ENCODE measurements at regions not wholly inside any gene's neighbourhood (a gene's known extent, or its start where the extent isn't known, plus 50 kb on each side); places are given as distances from the start of the nearest gene placed in this dataset.

DNA sequence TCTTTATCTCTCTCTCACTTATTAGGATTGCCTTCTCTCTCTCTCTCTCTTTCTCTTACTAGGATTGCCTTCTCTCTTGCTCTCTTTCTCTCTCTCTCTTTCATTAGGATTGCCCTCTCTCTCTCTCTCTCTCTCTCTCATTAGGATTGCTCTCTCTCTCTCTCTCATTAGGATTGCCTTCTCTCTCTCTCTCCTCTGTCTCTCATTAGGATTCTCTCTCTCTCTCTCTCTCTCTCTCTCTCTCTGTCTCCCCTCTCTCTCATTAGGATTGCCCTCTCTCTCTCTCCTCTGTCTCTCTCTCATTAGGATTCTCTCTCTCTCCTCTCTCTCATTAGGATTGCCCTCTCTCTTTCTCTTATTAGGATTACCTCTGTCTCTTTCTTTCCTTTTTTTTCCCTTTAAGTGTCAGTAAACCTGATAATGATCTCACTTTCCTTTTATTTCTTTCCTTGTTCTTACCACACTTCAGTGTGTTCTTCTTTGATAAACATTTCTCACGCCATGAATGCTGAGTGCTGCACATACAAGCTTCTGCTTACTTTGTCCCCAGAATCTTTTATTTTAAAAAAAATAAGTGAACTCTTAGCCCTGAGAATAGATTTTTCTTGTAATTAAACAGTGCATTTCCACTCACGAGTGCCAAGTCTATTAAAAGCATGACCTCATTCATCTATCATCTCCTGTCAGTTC is 243.4 kb upstream of the TBC1D5 start:
- DNase-seq (ENCODE audit: low spot score) = no peak

DNA sequence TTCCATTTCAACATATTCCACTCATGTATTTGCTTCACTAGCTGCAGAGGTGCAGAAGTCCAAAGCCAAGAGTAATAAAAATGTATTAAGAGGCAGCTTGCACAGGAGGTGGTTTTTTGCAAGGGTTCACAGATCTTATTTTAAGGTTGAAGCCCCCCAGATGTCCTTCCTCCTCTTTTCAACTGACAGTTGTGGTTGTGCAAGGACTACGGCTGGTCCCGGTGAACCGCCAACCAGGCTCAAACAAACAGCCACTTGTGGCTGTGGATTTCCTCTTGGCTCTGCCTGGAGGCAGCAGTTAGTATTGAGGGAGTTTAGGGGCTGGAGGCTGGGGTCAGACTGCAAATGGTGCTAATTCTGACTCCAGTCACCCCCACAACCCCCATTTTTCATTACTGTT is 240.7 kb upstream of the TBC1D5 start:
- no peak for DNase-seq (ENCODE audit: low spot score)

DNA sequence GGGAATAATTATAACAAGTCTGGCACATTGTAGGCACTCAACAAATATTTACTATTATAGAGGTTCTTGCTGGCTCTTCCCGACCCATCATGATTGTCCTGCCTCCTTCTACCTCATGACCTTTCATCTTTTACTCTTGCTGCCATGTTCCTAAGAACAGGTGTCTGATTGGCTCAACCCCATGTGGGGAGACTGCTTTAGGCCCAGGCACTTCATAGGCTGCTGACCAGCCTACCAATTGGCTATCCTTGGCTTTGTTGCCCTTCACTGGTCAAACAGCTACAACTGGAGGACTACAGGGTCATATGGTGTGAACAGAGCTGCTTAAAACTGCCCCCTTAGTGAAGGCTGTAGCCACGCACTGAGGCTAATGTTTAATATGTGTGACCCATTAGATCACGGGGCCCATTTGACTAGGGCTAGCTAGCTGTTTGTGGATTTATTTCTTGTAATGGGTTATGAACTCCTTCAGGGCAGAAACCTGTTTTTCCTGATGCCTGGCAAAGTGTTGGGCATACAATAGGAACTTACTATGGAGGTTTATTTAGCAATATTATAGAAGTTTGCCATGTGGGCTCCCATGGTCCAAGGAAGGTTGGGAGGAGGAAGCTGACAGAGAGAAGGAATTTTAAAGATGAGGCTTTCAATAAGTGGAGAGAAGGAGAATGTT is 239.9 kb upstream of the TBC1D5 start:
- no peak for DNase-seq (ENCODE audit: low spot score)

DNA sequence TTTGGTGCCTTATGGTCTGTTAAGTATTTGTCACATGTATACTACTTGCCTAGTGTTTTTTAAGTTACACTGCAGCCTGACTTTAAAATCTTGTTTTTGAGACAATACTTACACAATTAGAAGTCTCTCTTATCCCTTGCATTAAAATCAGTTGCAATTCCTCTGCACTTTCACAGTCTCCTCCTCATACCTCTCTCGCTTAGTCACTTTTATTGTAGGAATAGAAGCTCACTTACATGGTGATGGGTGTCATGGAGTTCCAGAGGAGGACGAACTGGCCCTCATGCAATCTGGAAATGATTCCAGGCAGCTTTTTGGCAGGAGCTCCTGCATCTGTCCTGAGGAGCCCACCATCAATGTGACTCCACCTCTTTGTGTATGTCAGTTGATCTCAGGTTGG is 238.4 kb upstream of the TBC1D5 start:
- no peak for DNase-seq (ENCODE audit: low spot score)

DNA sequence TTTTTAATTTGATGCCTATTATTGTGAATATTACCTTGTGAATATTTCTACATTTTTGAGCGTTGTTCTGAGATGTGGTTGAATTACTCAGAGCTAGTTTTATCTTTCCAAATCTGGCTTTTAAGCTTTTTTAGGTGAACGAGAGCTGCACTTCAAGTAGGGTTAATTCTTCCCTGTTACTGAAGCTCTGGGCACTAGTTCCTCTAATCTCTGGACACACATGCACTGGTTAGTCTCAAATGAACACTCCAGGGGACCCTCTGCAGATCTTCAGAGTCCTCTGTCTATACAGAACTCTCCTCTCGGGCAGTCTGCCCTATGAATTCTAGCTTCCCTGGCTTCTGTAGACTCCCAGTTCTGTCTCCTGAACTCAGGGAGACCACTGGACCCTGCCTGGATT is 237.5 kb upstream of the TBC1D5 start:
- DNase-seq (ENCODE audit: low spot score) = no peak

DNA sequence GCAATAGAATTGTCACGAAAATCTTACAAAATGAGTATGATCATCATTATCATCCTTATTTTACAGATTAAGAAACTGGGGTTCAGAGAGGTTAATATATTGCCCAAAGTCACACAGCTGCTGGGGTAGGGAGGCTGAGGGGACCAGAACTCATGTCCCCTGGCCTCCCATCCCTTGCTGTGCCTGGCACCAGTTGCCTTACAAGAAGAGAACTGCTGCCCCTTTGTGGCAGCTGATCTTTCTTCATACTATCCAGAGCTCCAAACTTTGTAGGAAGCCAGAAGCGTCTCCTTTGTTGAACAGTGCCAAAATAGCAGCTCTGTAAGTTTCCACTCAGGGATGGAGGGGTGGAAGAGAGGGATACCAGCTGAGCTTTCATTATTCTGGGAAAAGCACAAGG is 236.8 kb upstream of the TBC1D5 start:
- peak; percentile 11 for DNase-seq (ENCODE audit: low spot score)

DNA sequence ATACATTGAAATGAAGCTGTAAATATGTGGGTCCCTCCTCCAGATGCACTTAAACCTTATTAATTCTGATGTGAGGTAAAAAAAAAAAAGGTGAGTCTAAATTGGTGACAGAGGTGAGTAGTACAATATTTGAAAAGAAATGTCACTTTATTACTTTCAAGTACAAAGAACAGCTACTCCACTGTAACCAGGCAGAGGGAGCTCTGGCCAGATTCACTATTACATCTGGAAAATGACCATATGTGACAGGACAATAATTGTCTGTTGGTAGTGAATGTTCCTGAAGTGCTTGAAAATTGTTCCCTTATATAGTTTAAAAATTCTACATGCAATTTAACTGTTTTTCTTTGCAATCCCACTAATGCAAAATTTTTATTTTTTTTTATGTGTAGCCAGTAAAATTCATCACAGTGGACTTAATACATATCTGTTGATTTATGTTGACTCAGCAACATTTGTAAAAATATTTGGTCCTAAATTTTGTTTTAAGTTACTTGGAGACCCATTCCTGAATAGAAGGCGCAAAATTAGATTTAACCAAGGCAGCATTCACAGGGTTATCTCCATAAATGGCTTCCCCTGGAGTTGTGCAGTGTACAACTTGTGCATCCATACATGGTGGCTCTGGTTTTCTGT is 231.9 kb upstream of the TBC1D5 start:
- no peak for DNase-seq (ENCODE audit: low spot score)

DNA sequence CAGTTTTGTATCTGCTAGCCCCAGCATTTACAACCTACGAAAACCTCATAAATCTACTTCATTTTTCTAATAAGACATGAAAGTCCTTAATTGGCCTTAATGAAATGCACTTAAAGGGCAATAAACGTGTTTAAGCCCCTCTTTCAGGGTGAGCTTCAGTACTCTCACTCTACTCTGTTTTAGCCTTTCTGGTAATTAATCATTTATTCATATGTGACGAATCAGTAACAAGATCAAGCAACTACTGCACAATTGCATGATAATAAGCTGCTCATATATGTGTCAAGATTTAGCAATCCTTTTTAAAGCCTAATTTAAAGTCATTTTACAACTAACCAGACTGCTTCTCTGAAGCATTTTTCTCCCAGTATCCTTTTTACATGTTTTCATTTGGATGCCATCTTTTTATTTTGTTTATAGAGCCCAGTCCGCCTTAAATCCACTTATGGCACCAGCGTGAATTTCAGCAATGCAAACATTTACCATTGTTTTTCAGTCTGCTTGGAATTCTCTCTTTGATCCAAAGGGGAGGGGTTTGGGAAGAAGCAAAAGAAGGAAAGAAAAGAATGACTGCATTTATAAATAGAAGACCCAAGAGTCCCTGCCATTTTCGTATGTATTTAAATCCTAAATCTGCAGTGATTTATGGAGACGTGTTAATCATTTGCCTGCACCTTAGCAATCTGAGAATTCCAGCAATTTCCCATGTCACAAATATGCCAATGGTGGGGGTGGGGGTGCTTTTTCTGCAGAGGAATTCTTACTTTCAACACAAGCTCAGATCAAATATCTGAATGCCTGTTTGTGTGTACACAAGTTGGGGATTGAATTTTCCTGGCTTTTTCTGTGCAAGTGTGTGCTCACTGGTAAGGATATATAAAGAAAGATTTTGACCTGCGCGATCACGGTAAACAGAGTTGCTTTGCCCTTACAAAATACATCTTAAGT is 230.8 kb upstream of the TBC1D5 start:
- no peak for DNase-seq (ENCODE audit: low spot score)

DNA sequence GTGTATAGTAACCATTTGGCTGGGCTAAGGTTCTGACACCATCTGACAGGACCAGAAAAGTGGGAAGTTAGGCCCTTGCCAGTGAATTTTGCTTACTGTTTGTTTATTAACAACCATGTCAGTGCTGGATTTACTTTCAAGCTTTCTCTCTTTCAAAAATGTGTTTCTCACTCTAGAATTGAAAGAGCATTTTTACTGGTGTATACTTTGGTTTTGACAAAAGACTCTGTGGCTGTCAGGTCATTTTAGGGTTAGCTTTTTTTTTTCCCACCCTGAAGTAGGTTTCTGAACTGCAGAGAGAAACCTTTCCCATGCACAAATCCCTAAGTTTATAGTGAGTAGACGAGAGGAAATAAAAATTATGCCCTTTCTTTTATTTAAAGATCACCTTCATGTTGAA is 230.0 kb upstream of the TBC1D5 start:
- no peak for DNase-seq (ENCODE audit: low spot score)

DNA sequence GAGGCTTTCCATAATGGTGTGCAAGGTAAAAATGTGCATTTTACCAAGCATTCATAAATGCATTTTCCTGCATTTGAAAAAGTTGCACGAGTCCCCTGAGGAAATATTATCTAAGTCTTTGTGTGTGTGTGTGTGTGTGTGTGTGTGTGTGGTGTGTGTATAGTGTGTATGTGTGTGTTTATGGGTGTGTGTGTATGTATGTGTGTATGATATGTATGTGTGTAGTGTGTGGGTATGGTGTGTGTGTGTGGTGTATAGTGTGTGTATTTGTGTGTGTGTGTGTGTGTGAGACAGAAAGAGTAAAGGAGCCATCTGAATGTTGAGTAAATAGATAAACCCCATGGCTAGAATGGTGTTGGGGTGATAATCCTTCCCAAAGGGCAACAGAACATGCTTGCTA is 229.6 kb upstream of the TBC1D5 start:
- DNase-seq (ENCODE audit: low spot score) = no peak

DNA sequence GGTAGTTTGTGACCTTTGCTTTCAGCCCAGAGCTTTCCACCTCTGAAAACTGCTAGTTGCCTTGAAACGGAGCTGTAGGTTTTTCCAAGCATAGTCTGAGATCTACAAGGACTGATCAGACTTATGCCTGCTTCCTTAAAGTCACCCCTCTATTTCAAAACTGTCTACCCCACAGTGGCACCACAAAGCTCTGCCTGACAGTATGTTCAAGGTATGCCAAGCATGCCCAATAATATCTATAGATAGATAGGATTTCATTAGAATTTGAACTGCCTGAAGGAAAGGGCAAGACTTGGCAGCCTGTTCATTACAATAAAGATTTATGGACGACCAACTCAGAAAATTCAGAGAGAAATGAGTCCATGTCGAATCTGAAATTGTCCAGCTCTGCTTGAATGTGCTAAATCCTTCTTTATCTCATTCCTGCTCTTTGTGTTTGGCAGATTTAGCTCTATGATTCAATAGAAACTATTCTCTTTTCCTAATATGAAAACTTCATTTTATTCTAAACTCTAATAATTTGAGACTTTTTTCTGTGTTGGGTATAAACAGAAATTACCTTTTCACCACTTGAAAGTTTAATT is 227.6 kb upstream of the TBC1D5 start:
- DNase-seq (ENCODE audit: low spot score) = no peak

DNA sequence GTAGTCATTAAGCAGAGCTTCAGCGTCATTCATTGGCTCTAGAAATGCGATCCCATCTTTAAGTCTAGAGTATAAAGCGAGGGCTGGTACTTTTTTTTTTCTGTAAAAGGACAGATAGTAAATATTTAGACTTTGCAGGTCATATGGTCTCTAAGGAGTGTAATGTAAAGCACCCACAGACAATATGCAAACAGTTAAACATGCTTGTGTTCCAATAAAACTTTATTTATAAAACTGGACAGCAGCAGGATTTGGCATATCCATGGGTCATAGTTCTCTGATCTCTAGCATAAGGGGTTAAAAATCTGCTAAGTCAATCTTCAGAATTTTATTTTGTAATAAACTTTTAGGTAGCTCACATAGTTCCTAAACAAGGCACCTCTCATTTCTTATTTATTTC is 226.8 kb upstream of the TBC1D5 start:
- no peak for DNase-seq (ENCODE audit: low spot score)

DNA sequence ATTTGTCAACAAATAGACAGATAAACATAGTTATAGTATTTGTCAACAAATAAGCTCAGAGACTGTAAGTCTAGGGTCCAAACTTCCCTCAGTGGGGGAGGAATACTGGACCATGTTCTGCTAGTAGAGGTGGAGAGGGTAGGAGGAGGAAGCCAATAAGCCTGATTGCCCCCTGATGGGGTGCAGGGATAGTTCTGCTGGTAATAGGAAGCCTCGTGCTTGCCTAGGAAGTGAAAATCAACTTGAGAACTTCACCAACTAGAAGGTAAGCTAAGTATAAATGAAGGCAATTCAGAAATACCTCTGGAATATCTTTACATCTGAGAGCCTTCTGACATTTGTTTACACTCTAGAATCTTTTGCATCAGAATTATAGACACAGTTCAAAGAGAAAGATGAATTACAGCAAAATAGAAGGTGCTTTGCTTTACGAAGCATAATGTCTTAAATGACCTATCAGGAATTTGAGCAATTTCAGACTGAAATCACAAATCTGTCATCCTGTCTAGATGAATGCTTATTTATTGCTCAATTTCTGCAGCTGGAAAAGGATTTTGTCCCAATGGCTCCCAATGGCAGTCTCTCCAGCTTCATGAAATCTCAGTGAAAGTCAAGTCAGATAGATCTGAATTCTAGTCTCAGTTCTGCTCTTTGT is 225.6 kb upstream of the TBC1D5 start:
- no peak for DNase-seq (ENCODE audit: low spot score)

DNA sequence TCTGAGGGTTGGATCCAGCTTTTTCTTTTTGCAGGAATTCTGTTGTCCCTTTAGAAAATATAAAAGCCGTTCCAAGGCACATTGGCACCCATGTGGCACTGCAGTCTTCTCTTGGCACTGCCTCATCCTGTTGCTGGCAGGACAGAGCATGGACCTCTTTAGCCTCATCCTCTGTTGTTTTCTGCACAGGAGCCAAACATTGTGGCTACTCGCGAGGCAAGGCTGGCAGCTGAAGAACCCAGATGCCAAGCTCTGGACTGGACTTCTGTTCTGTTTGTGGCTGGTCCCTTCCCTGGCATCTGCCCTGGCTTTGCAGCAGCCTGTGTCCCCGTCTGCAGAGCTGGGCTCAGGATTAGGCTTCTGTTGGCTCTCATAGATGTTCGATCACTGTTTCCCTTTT is 224.7 kb upstream of the TBC1D5 start:
- DNase-seq (ENCODE audit: low spot score) = no peak

DNA sequence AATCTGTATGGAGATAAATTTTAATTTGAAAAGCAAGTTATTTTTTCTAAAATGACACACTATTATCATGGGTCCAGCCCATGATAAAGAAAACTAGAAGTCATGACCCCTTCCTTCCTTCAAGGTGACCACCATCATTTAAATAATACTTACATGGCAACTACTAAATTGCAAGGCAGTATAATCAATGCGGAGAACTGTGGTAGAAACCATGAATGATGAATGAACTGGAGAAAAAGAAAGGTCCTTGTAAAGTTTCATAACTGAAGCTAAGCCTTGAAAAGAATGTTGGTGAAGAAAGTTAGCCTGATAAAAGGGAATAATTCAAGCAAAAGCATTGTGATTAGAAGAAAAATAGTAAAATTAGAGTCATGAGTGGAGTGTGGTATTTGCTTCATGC is 222.9 kb upstream of the TBC1D5 start:
- DNase-seq (ENCODE audit: low spot score) = no peak

DNA sequence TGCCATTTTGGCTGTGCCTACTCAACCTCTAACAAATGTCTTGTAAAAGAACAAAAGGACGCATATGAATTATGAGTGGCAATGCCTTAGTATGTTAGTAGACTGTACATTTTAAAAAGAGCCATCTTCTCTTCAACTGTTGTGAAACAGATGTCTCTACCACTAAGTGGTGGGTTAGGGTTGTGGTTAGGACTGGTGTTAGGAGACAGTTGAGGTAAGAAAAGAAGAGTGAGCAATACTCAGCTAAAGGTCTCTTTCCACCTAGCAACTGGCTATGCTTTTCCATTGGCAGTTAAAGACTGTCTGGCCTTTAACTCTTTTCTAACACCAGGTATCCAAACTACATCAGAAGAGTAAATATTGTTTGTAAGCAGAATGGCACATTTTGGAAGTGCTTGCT is 221.7 kb upstream of the TBC1D5 start:
- no peak for DNase-seq (ENCODE audit: low spot score)

DNA sequence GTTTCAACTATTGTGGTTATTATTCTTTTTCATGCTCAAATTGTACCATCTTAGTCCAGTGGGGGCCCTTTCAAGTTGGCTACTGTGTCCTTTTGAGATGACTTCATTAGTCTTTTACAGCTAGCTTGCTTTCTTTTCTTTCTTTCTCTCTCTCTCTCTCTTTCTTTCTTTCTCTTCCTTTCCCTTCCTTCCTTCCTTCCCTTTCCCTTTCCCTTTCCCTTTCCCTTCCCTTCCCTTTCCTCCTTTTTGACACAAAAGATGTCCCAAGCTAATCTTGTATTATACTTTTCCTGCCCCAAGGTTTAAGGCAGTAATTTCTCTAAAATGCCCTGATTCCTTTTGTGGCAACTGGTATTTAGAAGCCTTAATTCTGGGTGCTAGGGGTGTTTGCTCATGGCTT is 213.0 kb upstream of the TBC1D5 start:
- no peak for DNase-seq (ENCODE audit: low spot score)

DNA sequence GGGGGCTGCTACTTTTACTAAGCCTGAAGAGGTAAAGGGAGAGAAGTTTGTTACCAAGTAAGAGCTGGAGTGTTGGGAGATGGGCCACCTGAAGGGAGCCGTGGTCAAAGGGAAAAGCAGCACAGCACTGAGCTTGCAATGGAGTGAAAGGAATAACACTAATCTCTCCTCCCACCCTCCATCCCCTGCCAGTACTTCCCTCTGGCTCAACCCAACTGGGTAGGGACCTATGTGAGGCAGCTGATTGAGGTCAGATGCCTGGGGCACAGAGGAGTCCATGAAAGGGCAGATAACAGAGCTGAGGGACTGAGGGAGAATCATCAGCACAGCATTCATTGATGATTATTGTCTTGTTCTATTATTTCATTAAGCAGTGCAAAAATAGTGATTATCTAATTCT is 212.4 kb upstream of the TBC1D5 start:
- no peak for DNase-seq (ENCODE audit: low spot score)

DNA sequence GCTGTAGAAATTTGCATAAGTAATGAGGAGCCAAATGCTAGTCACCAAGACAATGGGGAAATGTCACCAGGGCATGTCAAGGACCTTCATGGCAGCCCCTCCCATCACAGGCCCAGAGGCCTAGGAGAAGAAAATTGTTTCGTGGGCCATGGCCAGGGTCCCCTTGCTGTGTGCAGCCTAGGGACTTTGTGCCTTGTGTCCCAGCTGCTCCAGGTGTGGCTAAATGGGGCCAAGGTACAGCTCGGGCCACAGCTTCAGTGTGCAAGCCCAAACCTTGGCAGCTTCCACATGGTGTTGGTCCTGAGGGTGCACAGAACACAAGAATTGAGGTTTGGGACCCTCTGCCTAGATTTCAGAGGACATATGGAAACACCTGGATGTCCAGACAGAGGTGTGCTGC is 208.8 kb upstream of the TBC1D5 start:
- DNase-seq (ENCODE audit: low spot score) = no peak

DNA sequence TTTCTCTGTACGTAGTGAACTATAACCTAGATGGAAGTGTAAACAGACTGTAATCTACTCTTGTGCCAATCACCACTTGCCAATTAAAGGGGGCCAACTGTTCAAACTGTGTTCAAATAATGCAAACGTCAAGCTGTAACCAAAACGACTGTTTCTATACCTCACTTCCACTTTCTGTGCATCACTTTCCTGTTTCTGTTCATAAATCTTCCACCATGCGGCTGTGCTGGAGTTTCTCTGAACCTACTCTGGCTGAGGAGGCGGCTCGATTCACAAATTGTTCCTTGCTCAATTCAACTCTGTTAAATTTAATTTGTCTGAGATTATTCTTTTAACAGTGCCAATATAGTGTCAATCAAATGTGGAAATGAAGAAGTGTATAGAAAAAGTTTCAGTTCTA is 206.7 kb upstream of the TBC1D5 start:
- no peak for DNase-seq (ENCODE audit: low spot score)

DNA sequence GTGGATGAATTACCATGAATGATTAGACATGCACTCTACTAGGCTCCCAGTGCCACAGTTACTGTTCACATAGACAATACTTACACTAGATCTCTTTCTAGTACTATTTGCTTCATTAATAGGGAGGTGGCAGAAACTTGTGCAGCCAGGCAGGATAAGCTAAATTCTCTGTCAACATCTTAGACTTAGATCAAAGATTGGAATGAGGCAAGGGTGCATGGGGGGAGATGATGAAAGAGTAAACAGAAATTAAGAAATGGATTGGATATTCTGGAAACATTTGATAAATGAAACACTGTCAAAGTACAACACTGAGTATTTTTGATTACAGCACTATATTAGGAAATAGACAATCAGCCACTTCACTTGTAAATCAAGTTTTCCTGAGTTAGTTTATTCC is 205.4 kb upstream of the TBC1D5 start:
- no peak for DNase-seq (ENCODE audit: low spot score)

DNA sequence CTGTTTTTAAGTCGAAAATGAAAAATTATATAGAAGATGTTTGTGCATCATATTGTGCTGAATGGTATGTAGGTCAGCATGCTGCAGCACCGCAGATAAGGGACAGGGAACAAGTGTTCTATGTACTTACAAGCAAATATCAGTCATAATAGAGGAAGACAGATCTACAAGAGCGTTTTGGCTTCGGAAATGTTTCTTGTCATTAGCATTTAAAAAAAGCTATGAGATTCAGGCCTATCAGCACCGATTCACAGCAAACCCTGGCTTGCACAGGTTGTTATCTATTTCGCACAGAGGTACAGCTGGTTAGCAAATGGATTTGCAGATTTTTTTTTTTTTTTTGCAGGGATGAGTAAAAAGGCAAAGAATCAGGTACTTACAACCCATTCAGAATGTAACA is 204.2 kb upstream of the TBC1D5 start:
- DNase-seq (ENCODE audit: low spot score) = no peak

Data from NAMALWA (cell line).